PC-3 (cell line): ENCODE measurements at regions not wholly inside any gene's neighbourhood (a gene's known extent, or its start where the extent isn't known, plus 50 kb on each side); places are given as distances from the start of the nearest gene placed in this dataset.

Experiments used
- CTCF ChIP-seq: fragments of 300-600 bp; sonication (generic); conservative IDR thresholded peaks from 2 replicates; pipeline ENCODE4 v1.5.1; 2017; ENCODE audit warnings: antibody characterized with exemption, low read depth, mild to moderate bottlenecking, low read length
- EZH2 ChIP-seq: fragments of 300-600 bp; sonication (generic); IDR thresholded peaks from one replicate; pipeline ENCODE4 v1.6.1; 2017; ENCODE audit warnings: antibody characterized with exemption, mild to moderate bottlenecking, low read length; ENCODE audit not compliant: unreplicated experiment

GRCh38 chr5:12623408-12623807 is 719.2 kb upstream of the CTNND2 start:
- no peak for TF ChIP-seq CTCF
- TF ChIP-seq EZH2: no peak
